PC-9 (cell line): ENCODE measurements at regions not wholly inside any gene's neighbourhood (a gene's known extent, or its start where the extent isn't known, plus 50 kb on each side); places are given as distances from the start of the nearest gene placed in this dataset.

ENCODE experiments used
- BruUV-seq: library from RNA; stranded (reverse); fragments of 400-500 nt; replicated peaks from 2 replicates; lab custom pipeline; 2021; lab: Mats Ljungman, UMichigan
- CTCF ChIA-PET: fragments of 300-600 bp; sonication (Branson Sonifier 250); formaldehyde crosslinking; loops from one replicate; lab custom pipeline; 2022; ENCODE audit warnings: antibody characterized with exemption; lab: Charles Lee
- POLR2A ChIA-PET: fragments of 300-600 bp; sonication (Branson Sonifier 250); formaldehyde crosslinking; loops from one replicate; lab custom pipeline; 2022; ENCODE audit warnings: antibody characterized with exemption; ENCODE audit not compliant: unreplicated experiment; lab: Charles Lee
- DNase-seq, 2 experiments: peaks; one replicate each; pipeline versions ENCODE4 v3.0.0 to v3.0.0-alpha.2; 2015 to 2022; ENCODE audit warnings: mixed read lengths in 1 of 2
- H2AFZ ChIP-seq: fragments of 200-600 bp; sonication (generic); 2 replicates; pipeline ENCODE4 v1.8.1; 2017; ENCODE audit warnings: antibody characterized with exemption
- H3F3A ChIP-seq: fragments of 200-600 bp; sonication (generic); 2 replicates; pipeline ENCODE4 v1.8.1; 2017; ENCODE audit warnings: antibody characterized with exemption, mild to moderate bottlenecking, low read depth; ENCODE audit not compliant: insufficient read depth
- H3K27ac ChIP-seq: fragments of 200-600 bp; sonication (generic); 2 replicates; pipeline ENCODE4 v1.6.1; 2016; ENCODE audit warnings: mixed run types
- H3K27me3 ChIP-seq: fragments of 200-600 bp; sonication (generic); 2 replicates; pipeline ENCODE4 v1.6.1; 2016; ENCODE audit warnings: low read depth, mixed run types; ENCODE audit not compliant: insufficient read depth
- H3K36me3 ChIP-seq: fragments of 200-600 bp; sonication (generic); 2 replicates; pipeline ENCODE4 v1.6.1; 2016; ENCODE audit warnings: low read depth, mixed run types
- H3K4me1 ChIP-seq: fragments of 200-600 bp; sonication (generic); replicated peaks from 2 replicates; pipeline ENCODE4 v1.6.1; 2016; ENCODE audit warnings: mixed run types; ENCODE audit not compliant: insufficient read depth
- H3K4me2 ChIP-seq: fragments of 200-600 bp; sonication (generic); 2 replicates; pipeline ENCODE4 v1.6.1; 2017; ENCODE audit warnings: mixed run types
- H3K4me3 ChIP-seq: fragments of 200-600 bp; sonication (generic); 2 replicates; pipeline ENCODE4 v1.6.1; 2016; ENCODE audit warnings: mixed run types
- H3K79me2 ChIP-seq: fragments of 200-600 bp; sonication (generic); 2 replicates; pipeline ENCODE4 v1.6.1; 2017; ENCODE audit warnings: low read depth, mixed run types
- H3K9me2 ChIP-seq: fragments of 200-600 bp; sonication (generic); 2 replicates; pipeline ENCODE4 v1.8.1; 2017; ENCODE audit warnings: mild to moderate bottlenecking; ENCODE audit not compliant: insufficient read depth
- H3K9me3 ChIP-seq: fragments of 200-600 bp; sonication (generic); 2 replicates; pipeline ENCODE4 v1.8.1; 2016; ENCODE audit warnings: low read depth; ENCODE audit not compliant: insufficient read depth
- H4K20me1 ChIP-seq: fragments of 200-600 bp; sonication (generic); 2 replicates; pipeline ENCODE4 v1.8.1; 2017; ENCODE audit not compliant: insufficient read depth
- EZH2 ChIP-seq: fragments of 200-600 bp; sonication (generic); IDR thresholded peaks from 2 replicates; pipeline ENCODE4 v1.8.0; 2017; ENCODE audit warnings: antibody characterized with exemption, low read depth
- intact Hi-C: fragments of 100-400 bp; cut with micrococcal nuclease; formaldehyde crosslinking; loops from one replicate; pipeline ENCODE4 v1.10.0; 2022; ENCODE audit not compliant: unreplicated experiment
- TF ChIP-seq, protein P1 (sequence below): fragments of 200-600 bp; sonication (generic); conservative IDR thresholded peaks from 2 replicates; pipeline ENCODE4 v1.6.1; 2017; ENCODE audit warnings: mixed run types, antibody characterized with exemption, mild to moderate bottlenecking, moderate library complexity

DNA sequence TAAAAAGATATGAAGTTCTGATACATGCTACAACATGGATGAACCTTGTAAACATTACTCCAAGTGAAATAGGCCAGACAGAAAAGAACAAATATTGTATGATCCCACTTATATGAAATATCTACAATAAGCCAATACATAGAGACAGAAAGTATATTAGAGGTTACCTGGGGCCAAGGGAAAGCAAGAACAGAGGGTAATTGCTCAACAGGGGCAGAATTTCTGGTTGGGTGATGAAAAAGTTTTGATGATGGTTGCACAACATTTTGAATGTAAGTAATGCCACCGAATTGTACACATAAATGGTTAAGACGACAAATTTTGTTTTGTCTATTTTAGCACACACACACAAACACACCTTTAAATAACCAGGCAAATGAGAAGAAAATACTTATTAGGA is 268.4 kb downstream of the FOXO1 start:
- peaks cover 7% of the 10 kb centered on the region; the same call in 1 of the 2 replicates for H3F3A ChIP-seq
- intact Hi-C loops = no loop called here
- no peaks in the 10 kb centered on the region for H3K27me3 ChIP-seq
- H3K4me1 ChIP-seq = peaks cover 43% of the 10 kb centered on the region
- no peak for TF ChIP-seq EZH2
- TF ChIP-seq, protein P1, sequence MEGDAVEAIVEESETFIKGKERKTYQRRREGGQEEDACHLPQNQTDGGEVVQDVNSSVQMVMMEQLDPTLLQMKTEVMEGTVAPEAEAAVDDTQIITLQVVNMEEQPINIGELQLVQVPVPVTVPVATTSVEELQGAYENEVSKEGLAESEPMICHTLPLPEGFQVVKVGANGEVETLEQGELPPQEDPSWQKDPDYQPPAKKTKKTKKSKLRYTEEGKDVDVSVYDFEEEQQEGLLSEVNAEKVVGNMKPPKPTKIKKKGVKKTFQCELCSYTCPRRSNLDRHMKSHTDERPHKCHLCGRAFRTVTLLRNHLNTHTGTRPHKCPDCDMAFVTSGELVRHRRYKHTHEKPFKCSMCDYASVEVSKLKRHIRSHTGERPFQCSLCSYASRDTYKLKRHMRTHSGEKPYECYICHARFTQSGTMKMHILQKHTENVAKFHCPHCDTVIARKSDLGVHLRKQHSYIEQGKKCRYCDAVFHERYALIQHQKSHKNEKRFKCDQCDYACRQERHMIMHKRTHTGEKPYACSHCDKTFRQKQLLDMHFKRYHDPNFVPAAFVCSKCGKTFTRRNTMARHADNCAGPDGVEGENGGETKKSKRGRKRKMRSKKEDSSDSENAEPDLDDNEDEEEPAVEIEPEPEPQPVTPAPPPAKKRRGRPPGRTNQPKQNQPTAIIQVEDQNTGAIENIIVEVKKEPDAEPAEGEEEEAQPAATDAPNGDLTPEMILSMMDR = no peak
- H3K4me3 ChIP-seq = no peak overlapping the region
- no peak overlapping the region for H3K27ac ChIP-seq
- peak overlapping the region; percentile 40; the same call in 1 of the 2 replicates for H3K4me2 ChIP-seq
- no peaks in the 10 kb centered on the region for H3K36me3 ChIP-seq
- CTCF ChIA-PET = no interaction called here
- DNase-seq = peak in 1 of 2 experiments; percentile 42
- H3K79me2 ChIP-seq = no peaks in the 10 kb centered on the region
- POLR2A ChIA-PET = no interaction called here
- no peaks in the 10 kb centered on the region for H3K9me3 ChIP-seq
- H4K20me1 ChIP-seq = no peaks in the 10 kb centered on the region
- no TSS peak for BruUV-seq
- H3K9me2 ChIP-seq = no peaks in the 10 kb centered on the region
- no peak overlapping the region for H2AFZ ChIP-seq

DNA sequence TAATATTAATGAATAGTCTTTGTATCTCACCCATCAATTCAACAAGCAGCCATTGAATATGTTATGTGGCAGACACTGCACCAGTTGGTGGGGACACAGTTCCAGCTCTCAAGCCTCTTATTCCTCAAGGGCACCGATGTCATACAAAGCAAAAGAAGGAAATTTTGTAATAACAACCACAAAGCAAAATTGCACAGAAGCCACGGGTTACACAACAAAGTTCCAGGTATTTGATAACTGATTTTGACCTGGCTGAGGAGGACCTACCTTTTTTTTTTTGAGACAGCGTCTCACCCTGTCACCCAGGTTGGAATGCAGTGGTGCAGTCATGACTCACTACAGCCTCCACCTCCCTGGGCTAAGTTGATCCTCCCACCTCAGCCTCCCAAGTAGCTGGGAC is 266.7 kb downstream of the FOXO1 start:
- Histone ChIP-seq H3K4me1 (peaks cover 49% of the 10 kb centered on the region), H3K4me2 (no peak overlapping the region), H3F3A (peaks cover 7% of the 10 kb centered on the region; the same call in 1 of the 2 replicates), H3K9me3 (no peaks in the 10 kb centered on the region), H3K36me3 (no peaks in the 10 kb centered on the region), H3K79me2 (no peaks in the 10 kb centered on the region), H3K9me2 (no peaks in the 10 kb centered on the region), H4K20me1 (no peaks in the 10 kb centered on the region), H3K4me3 (no peak overlapping the region), H3K27me3 (no peaks in the 10 kb centered on the region), H3K27ac (no peak overlapping the region), H2AFZ (no peak overlapping the region)
- TF ChIP-seq, protein P1 = no peak
- TF ChIP-seq EZH2 = no peak
- intact Hi-C loops = loop anchor here (5.0 kb wide), 1 partner anchor 127 kb away; no protein-coding TSS in a partner anchor
- peak; percentile 6 to 70 for DNase-seq
- no TSS peak for BruUV-seq
- CTCF ChIA-PET = no interaction called here
- POLR2A ChIA-PET = no interaction called here

- Histone ChIP-seq H3K4me1 (peaks cover 62% of the 10 kb centered on the region), H3K4me3 (peak overlapping the region; percentile 21; the same call in 1 of the 2 replicates), H3K27ac (peak overlapping the region; percentile 71), H3K4me2 (peak overlapping the region; percentile 73), H4K20me1 (no peaks in the 10 kb centered on the region), H3K27me3 (no peaks in the 10 kb centered on the region), H3K9me2 (no peaks in the 10 kb centered on the region), H3K79me2 (no peaks in the 10 kb centered on the region), H3K9me3 (no peaks in the 10 kb centered on the region), H3K36me3 (no peaks in the 10 kb centered on the region), H2AFZ (no peak overlapping the region), H3F3A (peaks cover 16% of the 10 kb centered on the region; the same call in 1 of the 2 replicates)
- no peak for TF ChIP-seq EZH2
- TF ChIP-seq, protein P1 = no peak
- DNase-seq = peak; percentile 88 to 91
- CTCF ChIA-PET = no interaction called here
- POLR2A ChIA-PET = no interaction called here
- no TSS peak for BruUV-seq
- intact Hi-C loops = loop anchor here (1.0 to 5.0 kb wide), 4 partner anchors 41 to 263 kb away; no protein-coding TSS in a partner anchor
Observed at GRCh38 chr13:40401911-40402776, 264.3 kb downstream of the FOXO1 start.
